K562 (cell line): ENCODE measurements at regions not wholly inside any gene's neighbourhood (a gene's known extent, or its start where the extent isn't known, plus 50 kb on each side); places are given as distances from the start of the nearest gene placed in this dataset.

ENCODE experiments used
- ATAC-seq: fragments of 200-7000 bp; cut with Tn5 transposase; 3 replicates; pipeline ENCODE4 v1.9.1; 2020; ENCODE audit warnings: moderate library complexity
- BruUV-seq: library from RNA; stranded (reverse); fragments of 400-500 nt; replicated peaks from 2 replicates; lab custom pipeline; 2021; lab: Mats Ljungman, UMichigan
- CTCF ChIA-PET: fragments of 300-600 bp; formaldehyde crosslinking; extraction: SDS; loops from one replicate; lab custom pipeline; 2021; ENCODE audit warnings: low intra/inter-chr PET ratio; lab: Yijun Ruan, JAX
- POLR2A ChIA-PET: fragments of 300-600, 350-650 bp; sonication (Branson Sonifier 250); formaldehyde crosslinking; extraction: SDS; loops from one replicate; lab custom pipeline; 2021; ENCODE audit warnings: antibody characterized with exemption, inconsistent platforms; lab: Yijun Ruan, JAX
- DNase-seq, 4 experiments: peaks; one replicate each; pipeline versions ENCODE4 v3.0.0 to v3.0.0-alpha.2; 2011 to 2018; ENCODE audit warnings: low spot score in 3 of 4, mixed read lengths in 3 of 4; ENCODE audit errors: extremely low read depth in 1 of 4
- FAIRE-seq: peaks from 2 replicates; lab custom pipeline; 2011; peaks lifted over from hg19 to GRCh38; lab: Jason Lieb, UNC
- H2AFZ ChIP-seq: 2 replicates; pipeline ENCODE4 v1.6.0; 2011; ENCODE audit warnings: low read depth, low read length, control low read depth, inconsistent platforms
- H3K27ac ChIP-seq: fragments of 200-600 bp; 3 replicates; pipeline ENCODE4 v1.8.0; 2011; ENCODE audit warnings: low read depth, mild to moderate bottlenecking, control low read depth, inconsistent platforms, low read length, moderate library complexity, mixed read lengths; ENCODE audit errors: extremely low read depth
- H3K27me3 ChIP-seq, 2 experiments: fragments of 300-600 bp in 1 of 2; 2 replicates in 1 of 2; 3 replicates in 1 of 2; pipeline versions ENCODE4 v1.6.0 to v1.8.0; 2011; ENCODE audit warnings: inconsistent platforms in 2 of 2, low read length in 2 of 2, mild to moderate bottlenecking in 1 of 2, mixed read lengths in 1 of 2, moderate library complexity in 1 of 2; ENCODE audit not compliant: control insufficient read depth in 2 of 2, insufficient read depth in 2 of 2
- H3K36me3 ChIP-seq: fragments of 300-600 bp; 3 replicates; pipeline ENCODE4 v1.8.0; 2011; ENCODE audit warnings: mild to moderate bottlenecking, low read length, inconsistent platforms; ENCODE audit not compliant: control insufficient read depth, insufficient read depth
- H3K4me1 ChIP-seq, 2 experiments: fragments of 200-600 bp in 1 of 2; replicated peaks in 1 of 2; 2 replicates in 1 of 2; 3 replicates in 1 of 2; pipeline versions ENCODE4 v1.5.1 to v1.8.0; 2011; ENCODE audit warnings: inconsistent platforms in 2 of 2, low read length in 2 of 2, mild to moderate bottlenecking in 1 of 2, mixed read lengths in 1 of 2, moderate library complexity in 1 of 2; ENCODE audit not compliant: control insufficient read depth in 2 of 2, insufficient read depth in 2 of 2
- H3K4me2 ChIP-seq: 2 replicates; pipeline ENCODE4 v1.6.1; 2011; ENCODE audit warnings: low read length, control low read depth, inconsistent platforms, mixed read lengths; ENCODE audit not compliant: insufficient read depth
- H3K4me3 ChIP-seq: fragments of 200-600 bp; sonication (generic), shearing (Covaris generic); 2 replicates; pipeline ENCODE4 v1.5.1; 2016; ENCODE audit warnings: control low read depth, inconsistent platforms
- H3K79me2 ChIP-seq: fragments of 200-600 bp; 3 replicates; pipeline ENCODE4 v1.8.0; 2011; ENCODE audit warnings: low read length, inconsistent platforms; ENCODE audit not compliant: control insufficient read depth, insufficient read depth
- H3K9ac ChIP-seq, 2 experiments: 2 replicates each; pipeline versions ENCODE4 v1.6.0 to v1.6.1; 2011; ENCODE audit warnings: low read depth in 2 of 2, low read length in 2 of 2, control low read depth in 1 of 2, inconsistent platforms in 1 of 2, mild to moderate bottlenecking in 1 of 2, mixed read lengths in 1 of 2; ENCODE audit not compliant: insufficient read depth in 1 of 2
- H3K9me1 ChIP-seq: one replicate; pipeline ENCODE4 v1.6.0; 2011; ENCODE audit warnings: inconsistent platforms, mild to moderate bottlenecking, low read length, moderate library complexity; ENCODE audit not compliant: control insufficient read depth, insufficient read depth
- H3K9me3 ChIP-seq: replicated peaks from 2 replicates; pipeline ENCODE4 v1.5.1; 2011; ENCODE audit warnings: low read depth, low read length, inconsistent platforms; ENCODE audit not compliant: control insufficient read depth, insufficient read depth
- H4K20me1 ChIP-seq: replicated peaks from 2 replicates; pipeline ENCODE4 v1.6.1; 2011; ENCODE audit warnings: low read length, inconsistent platforms, mixed read lengths; ENCODE audit not compliant: control insufficient read depth, insufficient read depth
- CREB3 ChIP-seq: fragments of 450-650 bp; conservative IDR thresholded peaks from 2 replicates; pipeline ENCODE4 v1.6.1; 2016; ENCODE audit warnings: missing genetic modification characterization, low read depth, mild to moderate bottlenecking, missing compliant biosample characterization, moderate library complexity
- EGR1 ChIP-seq: fragments of 450-650 bp; conservative IDR thresholded peaks from 2 replicates; pipeline ENCODE4 v1.6.1; 2017; ENCODE audit warnings: mild to moderate bottlenecking
- FOXK2 ChIP-seq, 2 experiments: fragments of 450-650 bp; IDR thresholded peaks in 1 of 2; conservative IDR thresholded peaks in 1 of 2; 2 replicates each; pipeline ENCODE4 v1.6.1; 2016; ENCODE audit warnings: low read depth in 2 of 2, mild to moderate bottlenecking in 1 of 2
- HMGN3 ChIP-seq: IDR thresholded peaks from 2 replicates; pipeline ENCODE4 v1.6.1; 2011; ENCODE audit warnings: borderline replicate concordance, low read depth, mild to moderate bottlenecking, mixed read lengths, low read length; ENCODE audit not compliant: insufficient read length; ENCODE audit errors: extremely low read depth
- MAFF ChIP-seq: IDR thresholded peaks from 2 replicates; pipeline ENCODE4 v1.6.1; 2012; ENCODE audit warnings: low read length, improper control_type of control experiment
- RB1 ChIP-seq: fragments of 450-650 bp; IDR thresholded peaks from 2 replicates; pipeline ENCODE4 v1.6.1; 2017; ENCODE audit warnings: low read depth, mild to moderate bottlenecking
- SNAPC5 ChIP-seq: fragments of 250-450 bp; sonication (Bioruptor Pico); IDR thresholded peaks from 2 replicates; pipeline ENCODE4 v1.8.0; 2021; ENCODE audit warnings: moderate library complexity, mild to moderate bottlenecking, inconsistent platforms
- STAG1 ChIP-seq: sonication (generic); formaldehyde crosslinking; IDR thresholded peaks from 2 replicates; pipeline ENCODE4 v1.5.0; 2020; ENCODE audit warnings: missing genetic modification reagents, borderline replicate concordance
- ZNF12 ChIP-seq: sonication (generic); formaldehyde crosslinking; IDR thresholded peaks from 2 replicates; pipeline ENCODE4 v1.4.0; 2020; ENCODE audit warnings: mild to moderate bottlenecking, missing genetic modification reagents
- WGBS: fragments of 100-300 bp; shearing (Covaris generic); methylation state at CpG from one replicate; pipeline ENCODE4 v1.1.6; 2016; ENCODE audit warnings: low coverage, mixed read lengths; ENCODE audit not compliant: insufficient coverage; ENCODE audit errors: missing lambda C conversion rate; 5-methylcytosine and 5-hydroxymethylcytosine counted together
- in situ Hi-C: fragments of 300-500 bp; cut with MboI; formaldehyde crosslinking; loops from 4 replicates; pipeline ENCODE4 v1.15.0; 2018; ENCODE audit warnings: inconsistent platforms, mixed read lengths
- intact Hi-C: fragments of 100-400 bp; cut with micrococcal nuclease; formaldehyde crosslinking; loops from 2 replicates; pipeline ENCODE4 v1.14.2; 2022
- TF ChIP-seq, protein P1 (sequence below): fragments of 250-450 bp; sonication (Bioruptor Pico); IDR thresholded peaks from 2 replicates; pipeline ENCODE4 v1.8.0; 2022; ENCODE audit warnings: moderate library complexity, mild to moderate bottlenecking, inconsistent platforms
- TF ChIP-seq, protein P2 (sequence below): conservative IDR thresholded peaks from 2 replicates; pipeline ENCODE4 v1.6.1; 2011; ENCODE audit warnings: low read depth, mild to moderate bottlenecking, low read length; ENCODE audit not compliant: control insufficient read depth
- TF ChIP-seq, protein P3 (sequence below): fragments of 250-450 bp; sonication (Bioruptor Pico); IDR thresholded peaks from 2 replicates; pipeline ENCODE4 v1.5.1; 2021; ENCODE audit warnings: mild to moderate bottlenecking

DNA sequence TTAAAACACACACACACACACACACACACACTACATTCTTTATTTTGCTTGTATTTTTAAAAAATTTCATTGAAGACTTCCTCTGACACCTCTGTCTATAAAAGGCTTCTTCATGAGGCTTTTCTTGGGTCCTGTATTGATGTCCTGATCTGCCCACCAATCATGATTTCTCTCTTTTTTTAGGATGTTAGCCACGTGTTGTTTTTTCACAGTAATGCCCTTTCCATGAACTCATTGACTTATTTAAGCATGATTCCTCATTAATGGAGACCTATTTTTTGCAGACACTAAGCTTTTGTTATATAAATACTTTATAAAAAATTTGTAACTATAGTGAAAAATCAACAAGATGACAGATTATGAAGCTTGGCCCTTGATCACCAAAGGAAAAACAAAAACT is 173.8 kb upstream of the CNTNAP5 start:
- Histone ChIP-seq H3K36me3 (no peaks in the 10 kb centered on the region), H3K27ac (no peak overlapping the region)
- no peak for TF ChIP-seq EGR1
- TF ChIP-seq, protein P1, sequence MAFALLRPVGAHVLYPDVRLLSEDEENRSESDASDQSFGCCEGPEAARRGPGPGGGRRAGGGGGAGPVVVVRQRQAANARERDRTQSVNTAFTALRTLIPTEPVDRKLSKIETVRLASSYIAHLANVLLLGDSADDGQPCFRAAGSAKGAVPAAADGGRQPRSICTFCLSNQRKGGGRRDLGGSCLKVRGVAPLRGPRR (CRISPR knock-in tag), result no peak
- TF ChIP-seq SNAPC5 (CRISPR knock-in tag), result no peak
- TF ChIP-seq, all 486 proteins: peak for 0
- Histone ChIP-seq H4K20me1 (no peaks in the 10 kb centered on the region), H3K9me1 (no peaks in the 10 kb centered on the region), H3K4me1 (no peaks in the 10 kb centered on the region), H3K79me2 (no peaks in the 10 kb centered on the region), H3K9me3 (no peaks in the 10 kb centered on the region), H2AFZ (no peak overlapping the region), H3K4me3 (no peak overlapping the region), H3K4me2 (no peak overlapping the region), H3K27me3 (no peaks in the 10 kb centered on the region), H3K9ac (no peak overlapping the region)
- intact Hi-C loops, result no loop called here
- ATAC-seq (no peak), DNase-seq (no peak), FAIRE-seq (no peak)
- BruUV-seq, result no TSS peak
- 0% methylated on average over 1 of the region's 1 CpG for WGBS
- ChIA-PET POLR2A (no interaction called here), CTCF (no interaction called here)
- in situ Hi-C loops, result no loop called here

DNA sequence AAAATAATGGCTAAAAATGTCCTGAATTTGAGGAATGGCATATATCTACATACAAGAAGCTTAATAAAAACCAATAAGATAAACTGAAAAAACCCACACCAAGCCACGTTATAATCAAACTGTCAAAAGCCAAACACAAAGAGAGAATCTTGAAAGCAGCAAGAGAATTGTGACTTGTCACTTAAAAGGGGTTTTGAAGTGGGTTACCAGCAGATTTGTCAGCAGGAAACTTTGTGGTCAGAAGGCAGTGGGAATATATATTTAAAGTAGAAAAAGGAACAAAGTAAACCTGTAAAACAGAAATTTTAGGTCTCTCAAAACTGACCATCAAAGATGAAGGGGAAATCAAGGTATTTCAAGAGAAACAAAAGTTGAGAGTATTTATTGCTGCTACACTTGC is 171.9 kb upstream of the CNTNAP5 start:
- no peak overlapping the region for H2AFZ ChIP-seq
- no peaks in the 10 kb centered on the region for H4K20me1 ChIP-seq
- ChIA-PET POLR2A (no interaction called here), CTCF (no interaction called here)
- in situ Hi-C loops (no loop called here), intact Hi-C loops (no loop called here)
- no peak overlapping the region for H3K27ac ChIP-seq
- no peaks in the 10 kb centered on the region for H3K4me1 ChIP-seq
- no peak overlapping the region for H3K4me3 ChIP-seq
- no peak for DNase-seq
- no peak for ATAC-seq
- no peaks in the 10 kb centered on the region for H3K79me2 ChIP-seq
- FAIRE-seq, result no peak
- no peaks in the 10 kb centered on the region for H3K9me3 ChIP-seq
- no peak overlapping the region for H3K9ac ChIP-seq
- WGBS, result 0% methylated on average over 1 of the region's 1 CpG
- no peaks in the 10 kb centered on the region for H3K27me3 ChIP-seq
- BruUV-seq, result no TSS peak
- no peaks in the 10 kb centered on the region for H3K36me3 ChIP-seq
- no peak overlapping the region for H3K4me2 ChIP-seq
- H3K9me1 ChIP-seq, result no peaks in the 10 kb centered on the region
- TF ChIP-seq RB1 (no peak), MAFF (no peak), ZNF12 (CRISPR knock-in tag) (no peak), STAG1 (CRISPR knock-in tag) (no peak), FOXK2 (conservative IDR thresholded peaks at IDR 0.05 in 1 of 2, IDR thresholded peaks at IDR 0.05 in 1 of 2; ENCODE audit: low read depth in 2 of 2) (no peak), HMGN3 (no peak), CREB3 (tag) (no peak)
- TF ChIP-seq, protein P2, sequence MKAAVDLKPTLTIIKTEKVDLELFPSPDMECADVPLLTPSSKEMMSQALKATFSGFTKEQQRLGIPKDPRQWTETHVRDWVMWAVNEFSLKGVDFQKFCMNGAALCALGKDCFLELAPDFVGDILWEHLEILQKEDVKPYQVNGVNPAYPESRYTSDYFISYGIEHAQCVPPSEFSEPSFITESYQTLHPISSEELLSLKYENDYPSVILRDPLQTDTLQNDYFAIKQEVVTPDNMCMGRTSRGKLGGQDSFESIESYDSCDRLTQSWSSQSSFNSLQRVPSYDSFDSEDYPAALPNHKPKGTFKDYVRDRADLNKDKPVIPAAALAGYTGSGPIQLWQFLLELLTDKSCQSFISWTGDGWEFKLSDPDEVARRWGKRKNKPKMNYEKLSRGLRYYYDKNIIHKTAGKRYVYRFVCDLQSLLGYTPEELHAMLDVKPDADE, result no peak
- TF ChIP-seq, protein P3, sequence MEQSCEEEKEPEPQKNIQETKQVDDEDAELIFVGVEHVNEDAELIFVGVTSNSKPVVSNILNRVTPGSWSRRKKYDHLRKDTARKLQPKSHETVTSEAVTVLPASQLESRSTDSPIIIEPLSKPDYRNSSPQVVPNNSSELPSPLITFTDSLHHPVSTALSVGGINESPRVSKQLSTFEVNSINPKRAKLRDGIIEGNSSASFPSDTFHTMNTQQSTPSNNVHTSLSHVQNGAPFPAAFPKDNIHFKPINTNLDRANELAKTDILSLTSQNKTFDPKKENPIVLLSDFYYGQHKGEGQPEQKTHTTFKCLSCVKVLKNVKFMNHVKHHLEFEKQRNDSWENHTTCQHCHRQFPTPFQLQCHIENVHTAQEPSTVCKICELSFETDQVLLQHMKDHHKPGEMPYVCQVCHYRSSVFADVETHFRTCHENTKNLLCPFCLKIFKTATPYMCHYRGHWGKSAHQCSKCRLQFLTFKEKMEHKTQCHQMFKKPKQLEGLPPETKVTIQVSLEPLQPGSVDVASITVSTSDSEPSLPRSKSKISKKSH, result no peak
